ENCODE measurements at regions not wholly inside any gene's neighbourhood (a gene's known extent, or its start where the extent isn't known, plus 50 kb on each side); places are given as distances from the start of the nearest gene placed in this dataset.

DNA sequence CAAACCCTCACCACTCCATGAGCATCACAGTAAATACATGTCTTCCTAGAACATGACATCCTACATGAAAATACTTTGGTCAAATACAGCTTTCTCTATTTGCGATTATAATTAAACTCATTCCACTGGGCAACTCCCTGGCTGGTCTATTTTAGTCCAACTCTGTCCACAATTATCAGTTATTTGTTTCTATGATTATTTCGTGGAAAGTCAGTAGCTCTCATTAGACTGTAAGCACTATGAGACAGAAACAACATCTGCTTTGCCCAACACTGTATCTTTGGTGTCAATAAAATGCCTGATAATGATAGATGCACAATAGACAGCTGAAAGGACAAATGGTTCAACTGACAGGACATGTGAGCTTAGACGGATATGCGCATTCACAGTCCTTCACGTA is 292.0 kb downstream of the KLF12 start:
- H3K36me3 Mint-ChIP-seq: no peaks in the 10 kb centered on the region
- H3K4me3 Mint-ChIP-seq: no peak overlapping the region
- CTCF ChIA-PET: interaction anchor here (0.6 kb wide), 1 partner anchor 373 kb away, joined by 3 read pairs; no protein-coding TSS in a partner anchor
- POLR2A ChIA-PET: no interaction called here
- TF ChIP-seq SP1 (CRISPR knock-in tag; conservative IDR thresholded peaks at IDR 0.05) (no peak), NFYB (CRISPR knock-in tag; conservative IDR thresholded peaks at IDR 0.05; ENCODE audit: low read depth) (no peak), ZNF138 (CRISPR knock-in tag; conservative IDR thresholded peaks at IDR 0.05) (no peak)
- no peak for DNase-seq (ENCODE audit: low spot score)
- no peaks in the 10 kb centered on the region for H3K27me3 Mint-ChIP-seq (ENCODE audit: low read depth)
- peaks cover 26% of the 10 kb centered on the region for H3K4me1 Mint-ChIP-seq
- no peaks in the 10 kb centered on the region for H3K9me3 Mint-ChIP-seq
- no peak overlapping the region for H3K27ac Mint-ChIP-seq
- no peak for ATAC-seq

DNA sequence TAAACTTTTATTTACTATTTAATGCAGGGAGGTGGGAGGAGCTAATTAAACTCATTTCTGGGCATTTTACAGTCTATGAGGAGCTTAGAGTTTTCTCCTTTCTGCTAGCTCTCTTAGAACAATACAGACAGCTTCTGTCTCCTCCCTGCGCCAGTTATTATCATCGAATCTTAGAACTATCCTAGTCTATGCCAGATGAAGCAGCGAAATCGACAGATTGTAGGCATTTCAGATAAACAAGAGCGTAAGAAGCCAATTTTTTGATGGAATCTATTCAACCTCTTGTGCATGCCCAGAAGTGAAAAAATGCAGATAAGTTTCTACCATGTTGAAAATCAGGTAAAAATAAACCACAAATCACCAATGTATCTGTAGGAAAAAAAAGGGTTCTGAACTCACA is 297.1 kb downstream of the KLF12 start:
- no peaks in the 10 kb centered on the region for H3K9me3 Mint-ChIP-seq
- H3K27me3 Mint-ChIP-seq (ENCODE audit: low read depth): no peaks in the 10 kb centered on the region
- H3K36me3 Mint-ChIP-seq: no peaks in the 10 kb centered on the region
- H3K4me3 Mint-ChIP-seq: no peak overlapping the region
- peaks cover 25% of the 10 kb centered on the region for H3K4me1 Mint-ChIP-seq
- ATAC-seq (no peak), DNase-seq (ENCODE audit: low spot score) (no peak)
- CTCF ChIA-PET: interaction anchor here (0.6 to 0.9 kb wide), 2 partner anchors 11 to 450 kb away, joined by 3 to 9 read pairs; no protein-coding TSS in a partner anchor
- H3K27ac Mint-ChIP-seq: no peak overlapping the region
- POLR2A ChIA-PET: no interaction called here
- TF ChIP-seq, protein P1, sequence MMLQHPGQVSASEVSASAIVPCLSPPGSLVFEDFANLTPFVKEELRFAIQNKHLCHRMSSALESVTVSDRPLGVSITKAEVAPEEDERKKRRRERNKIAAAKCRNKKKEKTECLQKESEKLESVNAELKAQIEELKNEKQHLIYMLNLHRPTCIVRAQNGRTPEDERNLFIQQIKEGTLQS (CRISPR knock-in tag; conservative IDR thresholded peaks at IDR 0.05): no peak
- TF ChIP-seq ZNF671 (CRISPR knock-in tag; IDR thresholded peaks at IDR 0.05) (no peak), ZBTB21 (CRISPR knock-in tag; IDR thresholded peaks at IDR 0.05; ENCODE audit: borderline replicate concordance) (no peak), FOXJ3 (CRISPR knock-in tag; IDR thresholded peaks at IDR 0.05; ENCODE audit: borderline replicate concordance) (no peak), JAZF1 (CRISPR knock-in tag; IDR thresholded peaks at IDR 0.05) (no peak), ZNF232 (CRISPR knock-in tag; IDR thresholded peaks at IDR 0.05) (no peak), OVOL2 (CRISPR knock-in tag; IDR thresholded peaks at IDR 0.05; ENCODE audit: borderline replicate concordance) (no peak), ELF4 (CRISPR knock-in tag; IDR thresholded peaks at IDR 0.05; ENCODE audit: low read depth) (no peak), FOXP1 (CRISPR knock-in tag; IDR thresholded peaks at IDR 0.05; ENCODE audit: borderline replicate concordance) (no peak)
- TF ChIP-seq, protein P2, sequence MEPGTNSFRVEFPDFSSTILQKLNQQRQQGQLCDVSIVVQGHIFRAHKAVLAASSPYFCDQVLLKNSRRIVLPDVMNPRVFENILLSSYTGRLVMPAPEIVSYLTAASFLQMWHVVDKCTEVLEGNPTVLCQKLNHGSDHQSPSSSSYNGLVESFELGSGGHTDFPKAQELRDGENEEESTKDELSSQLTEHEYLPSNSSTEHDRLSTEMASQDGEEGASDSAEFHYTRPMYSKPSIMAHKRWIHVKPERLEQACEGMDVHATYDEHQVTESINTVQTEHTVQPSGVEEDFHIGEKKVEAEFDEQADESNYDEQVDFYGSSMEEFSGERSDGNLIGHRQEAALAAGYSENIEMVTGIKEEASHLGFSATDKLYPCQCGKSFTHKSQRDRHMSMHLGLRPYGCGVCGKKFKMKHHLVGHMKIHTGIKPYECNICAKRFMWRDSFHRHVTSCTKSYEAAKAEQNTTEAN (CRISPR knock-in tag; IDR thresholded peaks at IDR 0.05): no peak
- TF ChIP-seq, protein P3, sequence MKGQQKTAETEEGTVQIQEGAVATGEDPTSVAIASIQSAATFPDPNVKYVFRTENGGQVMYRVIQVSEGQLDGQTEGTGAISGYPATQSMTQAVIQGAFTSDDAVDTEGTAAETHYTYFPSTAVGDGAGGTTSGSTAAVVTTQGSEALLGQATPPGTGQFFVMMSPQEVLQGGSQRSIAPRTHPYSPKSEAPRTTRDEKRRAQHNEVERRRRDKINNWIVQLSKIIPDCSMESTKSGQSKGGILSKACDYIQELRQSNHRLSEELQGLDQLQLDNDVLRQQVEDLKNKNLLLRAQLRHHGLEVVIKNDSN (CRISPR knock-in tag; IDR thresholded peaks at IDR 0.05): no peak
- TF ChIP-seq, protein P4, sequence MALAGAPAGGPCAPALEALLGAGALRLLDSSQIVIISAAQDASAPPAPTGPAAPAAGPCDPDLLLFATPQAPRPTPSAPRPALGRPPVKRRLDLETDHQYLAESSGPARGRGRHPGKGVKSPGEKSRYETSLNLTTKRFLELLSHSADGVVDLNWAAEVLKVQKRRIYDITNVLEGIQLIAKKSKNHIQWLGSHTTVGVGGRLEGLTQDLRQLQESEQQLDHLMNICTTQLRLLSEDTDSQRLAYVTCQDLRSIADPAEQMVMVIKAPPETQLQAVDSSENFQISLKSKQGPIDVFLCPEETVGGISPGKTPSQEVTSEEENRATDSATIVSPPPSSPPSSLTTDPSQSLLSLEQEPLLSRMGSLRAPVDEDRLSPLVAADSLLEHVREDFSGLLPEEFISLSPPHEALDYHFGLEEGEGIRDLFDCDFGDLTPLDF (CRISPR knock-in tag; IDR thresholded peaks at IDR 0.05): no peak
- TF ChIP-seq, protein P5, sequence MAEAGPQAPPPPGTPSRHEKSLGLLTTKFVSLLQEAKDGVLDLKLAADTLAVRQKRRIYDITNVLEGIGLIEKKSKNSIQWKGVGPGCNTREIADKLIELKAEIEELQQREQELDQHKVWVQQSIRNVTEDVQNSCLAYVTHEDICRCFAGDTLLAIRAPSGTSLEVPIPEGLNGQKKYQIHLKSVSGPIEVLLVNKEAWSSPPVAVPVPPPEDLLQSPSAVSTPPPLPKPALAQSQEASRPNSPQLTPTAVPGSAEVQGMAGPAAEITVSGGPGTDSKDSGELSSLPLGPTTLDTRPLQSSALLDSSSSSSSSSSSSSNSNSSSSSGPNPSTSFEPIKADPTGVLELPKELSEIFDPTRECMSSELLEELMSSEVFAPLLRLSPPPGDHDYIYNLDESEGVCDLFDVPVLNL (CRISPR knock-in tag; IDR thresholded peaks at IDR 0.05; ENCODE audit: borderline replicate concordance, low read depth): no peak
- TF ChIP-seq, protein P6, sequence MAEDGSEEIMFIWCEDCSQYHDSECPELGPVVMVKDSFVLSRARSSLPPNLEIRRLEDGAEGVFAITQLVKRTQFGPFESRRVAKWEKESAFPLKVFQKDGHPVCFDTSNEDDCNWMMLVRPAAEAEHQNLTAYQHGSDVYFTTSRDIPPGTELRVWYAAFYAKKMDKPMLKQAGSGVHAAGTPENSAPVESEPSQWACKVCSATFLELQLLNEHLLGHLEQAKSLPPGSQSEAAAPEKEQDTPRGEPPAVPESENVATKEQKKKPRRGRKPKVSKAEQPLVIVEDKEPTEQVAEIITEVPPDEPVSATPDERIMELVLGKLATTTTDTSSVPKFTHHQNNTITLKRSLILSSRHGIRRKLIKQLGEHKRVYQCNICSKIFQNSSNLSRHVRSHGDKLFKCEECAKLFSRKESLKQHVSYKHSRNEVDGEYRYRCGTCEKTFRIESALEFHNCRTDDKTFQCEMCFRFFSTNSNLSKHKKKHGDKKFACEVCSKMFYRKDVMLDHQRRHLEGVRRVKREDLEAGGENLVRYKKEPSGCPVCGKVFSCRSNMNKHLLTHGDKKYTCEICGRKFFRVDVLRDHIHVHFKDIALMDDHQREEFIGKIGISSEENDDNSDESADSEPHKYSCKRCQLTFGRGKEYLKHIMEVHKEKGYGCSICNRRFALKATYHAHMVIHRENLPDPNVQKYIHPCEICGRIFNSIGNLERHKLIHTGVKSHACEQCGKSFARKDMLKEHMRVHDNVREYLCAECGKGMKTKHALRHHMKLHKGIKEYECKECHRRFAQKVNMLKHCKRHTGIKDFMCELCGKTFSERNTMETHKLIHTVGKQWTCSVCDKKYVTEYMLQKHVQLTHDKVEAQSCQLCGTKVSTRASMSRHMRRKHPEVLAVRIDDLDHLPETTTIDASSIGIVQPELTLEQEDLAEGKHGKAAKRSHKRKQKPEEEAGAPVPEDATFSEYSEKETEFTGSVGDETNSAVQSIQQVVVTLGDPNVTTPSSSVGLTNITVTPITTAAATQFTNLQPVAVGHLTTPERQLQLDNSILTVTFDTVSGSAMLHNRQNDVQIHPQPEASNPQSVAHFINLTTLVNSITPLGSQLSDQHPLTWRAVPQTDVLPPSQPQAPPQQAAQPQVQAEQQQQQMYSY (CRISPR knock-in tag; IDR thresholded peaks at IDR 0.05): no peak
- TF ChIP-seq, protein P7, sequence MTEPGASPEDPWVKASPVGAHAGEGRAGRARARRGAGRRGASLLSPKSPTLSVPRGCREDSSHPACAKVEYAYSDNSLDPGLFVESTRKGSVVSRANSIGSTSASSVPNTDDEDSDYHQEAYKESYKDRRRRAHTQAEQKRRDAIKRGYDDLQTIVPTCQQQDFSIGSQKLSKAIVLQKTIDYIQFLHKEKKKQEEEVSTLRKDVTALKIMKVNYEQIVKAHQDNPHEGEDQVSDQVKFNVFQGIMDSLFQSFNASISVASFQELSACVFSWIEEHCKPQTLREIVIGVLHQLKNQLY (CRISPR knock-in tag; IDR thresholded peaks at IDR 0.05): no peak
- TF ChIP-seq, protein P8, sequence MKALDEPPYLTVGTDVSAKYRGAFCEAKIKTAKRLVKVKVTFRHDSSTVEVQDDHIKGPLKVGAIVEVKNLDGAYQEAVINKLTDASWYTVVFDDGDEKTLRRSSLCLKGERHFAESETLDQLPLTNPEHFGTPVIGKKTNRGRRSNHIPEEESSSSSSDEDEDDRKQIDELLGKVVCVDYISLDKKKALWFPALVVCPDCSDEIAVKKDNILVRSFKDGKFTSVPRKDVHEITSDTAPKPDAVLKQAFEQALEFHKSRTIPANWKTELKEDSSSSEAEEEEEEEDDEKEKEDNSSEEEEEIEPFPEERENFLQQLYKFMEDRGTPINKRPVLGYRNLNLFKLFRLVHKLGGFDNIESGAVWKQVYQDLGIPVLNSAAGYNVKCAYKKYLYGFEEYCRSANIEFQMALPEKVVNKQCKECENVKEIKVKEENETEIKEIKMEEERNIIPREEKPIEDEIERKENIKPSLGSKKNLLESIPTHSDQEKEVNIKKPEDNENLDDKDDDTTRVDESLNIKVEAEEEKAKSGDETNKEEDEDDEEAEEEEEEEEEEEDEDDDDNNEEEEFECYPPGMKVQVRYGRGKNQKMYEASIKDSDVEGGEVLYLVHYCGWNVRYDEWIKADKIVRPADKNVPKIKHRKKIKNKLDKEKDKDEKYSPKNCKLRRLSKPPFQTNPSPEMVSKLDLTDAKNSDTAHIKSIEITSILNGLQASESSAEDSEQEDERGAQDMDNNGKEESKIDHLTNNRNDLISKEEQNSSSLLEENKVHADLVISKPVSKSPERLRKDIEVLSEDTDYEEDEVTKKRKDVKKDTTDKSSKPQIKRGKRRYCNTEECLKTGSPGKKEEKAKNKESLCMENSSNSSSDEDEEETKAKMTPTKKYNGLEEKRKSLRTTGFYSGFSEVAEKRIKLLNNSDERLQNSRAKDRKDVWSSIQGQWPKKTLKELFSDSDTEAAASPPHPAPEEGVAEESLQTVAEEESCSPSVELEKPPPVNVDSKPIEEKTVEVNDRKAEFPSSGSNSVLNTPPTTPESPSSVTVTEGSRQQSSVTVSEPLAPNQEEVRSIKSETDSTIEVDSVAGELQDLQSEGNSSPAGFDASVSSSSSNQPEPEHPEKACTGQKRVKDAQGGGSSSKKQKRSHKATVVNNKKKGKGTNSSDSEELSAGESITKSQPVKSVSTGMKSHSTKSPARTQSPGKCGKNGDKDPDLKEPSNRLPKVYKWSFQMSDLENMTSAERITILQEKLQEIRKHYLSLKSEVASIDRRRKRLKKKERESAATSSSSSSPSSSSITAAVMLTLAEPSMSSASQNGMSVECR (CRISPR knock-in tag; IDR thresholded peaks at IDR 0.05; ENCODE audit: borderline replicate concordance): no peak
- TF ChIP-seq, protein P9, sequence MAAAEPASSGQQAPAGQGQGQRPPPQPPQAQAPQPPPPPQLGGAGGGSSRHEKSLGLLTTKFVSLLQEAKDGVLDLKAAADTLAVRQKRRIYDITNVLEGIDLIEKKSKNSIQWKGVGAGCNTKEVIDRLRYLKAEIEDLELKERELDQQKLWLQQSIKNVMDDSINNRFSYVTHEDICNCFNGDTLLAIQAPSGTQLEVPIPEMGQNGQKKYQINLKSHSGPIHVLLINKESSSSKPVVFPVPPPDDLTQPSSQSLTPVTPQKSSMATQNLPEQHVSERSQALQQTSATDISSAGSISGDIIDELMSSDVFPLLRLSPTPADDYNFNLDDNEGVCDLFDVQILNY (CRISPR knock-in tag; IDR thresholded peaks at IDR 0.05): no peak

Data from WTC11 (cell line).